ENCODE measurements at regions not wholly inside any gene's neighbourhood (a gene's known extent, or its start where the extent isn't known, plus 50 kb on each side); places are given as distances from the start of the nearest gene placed in this dataset.

- intact Hi-C loops (cut with micrococcal nuclease; ENCODE audit: unreplicated experiment) (no loop called here), in situ Hi-C loops (cut with HindIII; ENCODE audit: extremely low pct_ligation_motif_present, low pct_unique_long_range_greater_than_20kb) (no loop called here)
- no peak overlapping the region for H3K4me2 ChIP-seq (ENCODE audit: low read depth, low read length)
- TF ChIP-seq RAD51 (IDR thresholded peaks at IDR 0.05; ENCODE audit: borderline replicate concordance) (no peak), ZNF839 (CRISPR knock-in tag; IDR thresholded peaks at IDR 0.05; ENCODE audit: borderline replicate concordance) (no peak), MAZ (IDR thresholded peaks at IDR 0.05; ENCODE audit: borderline replicate concordance, low read depth, low read length) (no peak), MAZ (CRISPR knock-in tag; IDR thresholded peaks at IDR 0.05; ENCODE audit: low read depth) (no peak), MLX (CRISPR knock-in tag; IDR thresholded peaks at IDR 0.05) (no peak), ZNF329 (CRISPR knock-in tag; IDR thresholded peaks at IDR 0.05; ENCODE audit: low read depth) (no peak)
- TF ChIP-seq, protein P1, sequence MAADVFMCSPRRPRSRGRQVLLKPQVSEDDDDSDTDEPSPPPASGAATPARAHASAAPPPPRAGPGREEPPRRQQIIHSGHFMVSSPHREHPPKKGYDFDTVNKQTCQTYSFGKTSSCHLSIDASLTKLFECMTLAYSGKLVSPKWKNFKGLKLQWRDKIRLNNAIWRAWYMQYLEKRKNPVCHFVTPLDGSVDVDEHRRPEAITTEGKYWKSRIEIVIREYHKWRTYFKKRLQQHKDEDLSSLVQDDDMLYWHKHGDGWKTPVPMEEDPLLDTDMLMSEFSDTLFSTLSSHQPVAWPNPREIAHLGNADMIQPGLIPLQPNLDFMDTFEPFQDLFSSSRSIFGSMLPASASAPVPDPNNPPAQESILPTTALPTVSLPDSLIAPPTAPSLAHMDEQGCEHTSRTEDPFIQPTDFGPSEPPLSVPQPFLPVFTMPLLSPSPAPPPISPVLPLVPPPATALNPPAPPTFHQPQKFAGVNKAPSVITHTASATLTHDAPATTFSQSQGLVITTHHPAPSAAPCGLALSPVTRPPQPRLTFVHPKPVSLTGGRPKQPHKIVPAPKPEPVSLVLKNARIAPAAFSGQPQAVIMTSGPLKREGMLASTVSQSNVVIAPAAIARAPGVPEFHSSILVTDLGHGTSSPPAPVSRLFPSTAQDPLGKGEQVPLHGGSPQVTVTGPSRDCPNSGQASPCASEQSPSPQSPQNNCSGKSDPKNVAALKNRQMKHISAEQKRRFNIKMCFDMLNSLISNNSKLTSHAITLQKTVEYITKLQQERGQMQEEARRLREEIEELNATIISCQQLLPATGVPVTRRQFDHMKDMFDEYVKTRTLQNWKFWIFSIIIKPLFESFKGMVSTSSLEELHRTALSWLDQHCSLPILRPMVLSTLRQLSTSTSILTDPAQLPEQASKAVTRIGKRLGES (CRISPR knock-in tag; IDR thresholded peaks at IDR 0.05; ENCODE audit: borderline replicate concordance) = no peak
- TF ChIP-seq, protein P2, sequence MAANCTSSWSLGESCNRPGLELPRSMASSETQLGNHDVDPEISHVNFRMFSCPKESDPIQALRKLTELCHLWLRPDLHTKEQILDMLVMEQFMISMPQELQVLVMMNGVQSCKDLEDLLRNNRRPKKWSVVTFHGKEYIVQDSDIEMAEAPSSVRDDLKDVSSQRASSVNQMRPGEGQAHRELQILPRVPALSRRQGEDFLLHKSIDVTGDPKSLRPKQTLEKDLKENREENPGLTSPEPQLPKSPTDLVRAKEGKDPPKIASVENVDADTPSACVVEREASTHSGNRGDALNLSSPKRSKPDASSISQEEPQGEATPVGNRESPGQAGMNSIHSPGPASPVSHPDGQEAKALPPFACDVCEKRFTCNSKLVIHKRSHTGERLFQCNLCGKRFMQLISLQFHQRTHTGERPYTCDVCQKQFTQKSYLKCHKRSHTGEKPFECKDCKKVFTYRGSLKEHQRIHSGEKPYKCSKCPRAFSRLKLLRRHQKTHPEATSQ (CRISPR knock-in tag; IDR thresholded peaks at IDR 0.05; ENCODE audit: borderline replicate concordance) = no peak
- BruUV-seq (replicated peaks) = no TSS peak
- 3% methylated on average over 2 of the region's 2 CpGs for WGBS (ENCODE audit: low lambda C conversion rate)
- ATAC-seq (no peak), DNase-seq (ENCODE audit: low spot score) (no peak), FAIRE-seq (no peak)
- no peak overlapping the region for H2AFZ ChIP-seq (ENCODE audit: low read length)
- POLR2A ChIA-PET = no interaction called here
- no peaks in the 10 kb centered on the region for H3K27me3 ChIP-seq (ENCODE audit: control insufficient read depth in 1 of 2, insufficient read depth in 2 of 2, low read length in 2 of 2)
- H3K4me1 ChIP-seq (ENCODE audit: insufficient read depth, low read length) = no peaks in the 10 kb centered on the region
- no peaks in the 10 kb centered on the region for H3K79me2 ChIP-seq (ENCODE audit: insufficient read depth, low read length)
- H3K9me3 ChIP-seq (ENCODE audit: low read length) = no peaks in the 10 kb centered on the region
- no peak overlapping the region for H3K27ac ChIP-seq (ENCODE audit: extremely low read length, insufficient read depth, low read length)
- CTCF ChIA-PET (ENCODE audit: low intra/inter-chr PET ratio, low total read pairs) = no interaction called here
- H3K4me3 ChIP-seq (replicated peaks in 1 of 3; ENCODE audit: insufficient read depth in 1 of 3, low read depth in 2 of 3, low read length in 3 of 3) = no peak overlapping the region
- H3K36me3 ChIP-seq (replicated peaks in 1 of 2; ENCODE audit: control insufficient read depth in 1 of 2, insufficient read depth in 2 of 2, low read length in 2 of 2) = no peaks in the 10 kb centered on the region
- H4K20me1 ChIP-seq (ENCODE audit: insufficient read depth, low read length) = no peaks in the 10 kb centered on the region
- H3K9ac ChIP-seq (ENCODE audit: insufficient read depth, low read depth, low read length) = no peak overlapping the region
Measured at GRCh38 chr12:45669792-45670191, 59.7 kb upstream of the ARID2 start.
